WTC11 (cell line): ENCODE measurements at regions not wholly inside any gene's neighbourhood (a gene's known extent, or its start where the extent isn't known, plus 50 kb on each side); places are given as distances from the start of the nearest gene placed in this dataset.

Experiments
- ATAC-seq: fragments of 200-7000 bp; cut with Tn5 transposase; 2 replicates; pipeline ENCODE4 v1.10.0; 2021; ENCODE audit warnings: mild to moderate bottlenecking, moderate library complexity
- CTCF ChIA-PET: fragments of 300-600 bp; sonication (Branson Sonifier 250); formaldehyde crosslinking; loops from one replicate; lab custom pipeline; 2021; ENCODE audit warnings: antibody characterized with exemption; lab: Charles Lee
- POLR2A ChIA-PET: fragments of 350-600 bp; sonication (Branson Sonifier 250); formaldehyde crosslinking; loops from one replicate; lab custom pipeline; 2021; ENCODE audit warnings: antibody characterized with exemption; lab: Charles Lee
- DNase-seq: peaks from one replicate; pipeline ENCODE4 v3.0.0; 2021; ENCODE audit warnings: low spot score
- H3K27ac Mint-ChIP-seq: 2 replicates; pipeline ENCODE4 v1.8.0; 2021; ENCODE audit warnings: mixed read lengths
- H3K27me3 Mint-ChIP-seq: 2 replicates; pipeline ENCODE4 v1.8.0; 2021; ENCODE audit warnings: low read depth, mild to moderate bottlenecking, moderate library complexity, mixed read lengths
- H3K36me3 Mint-ChIP-seq: 2 replicates; pipeline ENCODE4 v1.8.0; 2021; ENCODE audit warnings: mixed read lengths
- H3K4me1 Mint-ChIP-seq: 2 replicates; pipeline ENCODE4 v1.8.0; 2022; ENCODE audit warnings: mixed read lengths
- H3K4me3 Mint-ChIP-seq: 2 replicates; pipeline ENCODE4 v1.8.0; 2021; ENCODE audit warnings: mild to moderate bottlenecking, moderate library complexity, mixed read lengths
- H3K9me3 Mint-ChIP-seq: 2 replicates; pipeline ENCODE4 v1.8.0; 2021; ENCODE audit warnings: mixed read lengths
- ARID4B ChIP-seq: sonication (generic); formaldehyde crosslinking; IDR thresholded peaks from 2 replicates; pipeline ENCODE4 v1.8.0; 2023; ENCODE audit warnings: missing genetic modification reagents, mild to moderate bottlenecking, borderline replicate concordance
- ATF6 ChIP-seq: sonication (generic); formaldehyde crosslinking; IDR thresholded peaks from 2 replicates; pipeline ENCODE4 v1.8.1; 2023; ENCODE audit warnings: mild to moderate bottlenecking, missing genetic modification reagents
- E2F1 ChIP-seq: sonication (generic); formaldehyde crosslinking; IDR thresholded peaks from 2 replicates; pipeline ENCODE4 v1.8.0; 2022; ENCODE audit warnings: mild to moderate bottlenecking, missing genetic modification reagents
- ELF4 ChIP-seq: sonication (generic); formaldehyde crosslinking; IDR thresholded peaks from 2 replicates; pipeline ENCODE4 v1.8.1; 2022; ENCODE audit warnings: low read depth, mild to moderate bottlenecking, moderate library complexity, missing genetic modification reagents
- EMX1 ChIP-seq: fragments of 250-450 bp; sonication (Bioruptor Pico); IDR thresholded peaks from 2 replicates; pipeline ENCODE4 v1.8.0; 2021; ENCODE audit warnings: mild to moderate bottlenecking
- FOXK1 ChIP-seq: sonication (generic); formaldehyde crosslinking; IDR thresholded peaks from 2 replicates; pipeline ENCODE4 v1.8.0; 2022; ENCODE audit warnings: mild to moderate bottlenecking, moderate library complexity, missing genetic modification reagents
- FOXP4 ChIP-seq: sonication (generic); formaldehyde crosslinking; IDR thresholded peaks from 2 replicates; pipeline ENCODE4 v1.8.0; 2022; ENCODE audit warnings: mild to moderate bottlenecking, missing genetic modification reagents
- GTF2I ChIP-seq: fragments of 250-450 bp; sonication (Bioruptor Pico); conservative IDR thresholded peaks from 2 replicates; pipeline ENCODE4 v1.4.0; 2021; ENCODE audit warnings: mild to moderate bottlenecking
- HMGA2 ChIP-seq: fragments of 250-450 bp; sonication (Bioruptor Pico); IDR thresholded peaks from 2 replicates; pipeline ENCODE4 v1.4.0; 2021; ENCODE audit warnings: mild to moderate bottlenecking, moderate library complexity
- IRF2 ChIP-seq: sonication (generic); formaldehyde crosslinking; IDR thresholded peaks from 2 replicates; pipeline ENCODE4 v1.8.0; 2022; ENCODE audit warnings: low read depth, missing genetic modification reagents, borderline replicate concordance
- JUN ChIP-seq: sonication (generic); formaldehyde crosslinking; IDR thresholded peaks from 2 replicates; pipeline ENCODE4 v1.8.0; 2023; ENCODE audit warnings: mild to moderate bottlenecking, missing genetic modification reagents
- NR2C2 ChIP-seq: sonication (generic); formaldehyde crosslinking; IDR thresholded peaks from 2 replicates; pipeline ENCODE4 v1.8.0; 2022; ENCODE audit warnings: mild to moderate bottlenecking, missing genetic modification reagents
- RELA ChIP-seq: sonication (generic); formaldehyde crosslinking; IDR thresholded peaks from 2 replicates; pipeline ENCODE4 v1.8.1; 2022; ENCODE audit warnings: missing genetic modification reagents, mild to moderate bottlenecking, borderline replicate concordance
- SP1 ChIP-seq: sonication (generic); formaldehyde crosslinking; conservative IDR thresholded peaks from 2 replicates; pipeline ENCODE4 v1.8.1; 2022; ENCODE audit warnings: missing genetic modification reagents
- TEAD1 ChIP-seq: sonication (generic); formaldehyde crosslinking; IDR thresholded peaks from 2 replicates; pipeline ENCODE4 v1.8.0; 2022; ENCODE audit warnings: mild to moderate bottlenecking, missing genetic modification reagents
- TP53 ChIP-seq: sonication (generic); formaldehyde crosslinking; IDR thresholded peaks from 2 replicates; pipeline ENCODE4 v1.8.1; 2023; ENCODE audit warnings: mild to moderate bottlenecking, missing genetic modification reagents
- USF2 ChIP-seq: sonication (generic); formaldehyde crosslinking; IDR thresholded peaks from 2 replicates; pipeline ENCODE4 v1.8.1; 2023; ENCODE audit warnings: mild to moderate bottlenecking, missing genetic modification reagents, moderate library complexity
- ZNF219 ChIP-seq: sonication (generic); formaldehyde crosslinking; IDR thresholded peaks from 2 replicates; pipeline ENCODE4 v1.8.0; 2023; ENCODE audit warnings: missing genetic modification reagents, mild to moderate bottlenecking, borderline replicate concordance
- ZNF425 ChIP-seq: fragments of 250-450 bp; sonication (Bioruptor Pico); conservative IDR thresholded peaks from 2 replicates; pipeline ENCODE4 v1.9.0; 2021; ENCODE audit warnings: mild to moderate bottlenecking

- no peak for TF ChIP-seq IRF2 (CRISPR knock-in tag)
These were observed 384.8 kb downstream of the MN1 start (continued) for GRCh38 chr22:27416511-27417420.

- DNase-seq (no peak), ATAC-seq (no peak)
- ChIA-PET POLR2A (interaction anchor here (1.0 kb wide), 1 partner anchor 253 kb away, joined by 3 read pairs; no protein-coding TSS in a partner anchor), CTCF (interaction anchor here (0.9 to 1.5 kb wide), 9 partner anchors 10 to 265 kb away, joined by 3 to 9 read pairs (median 4); no protein-coding TSS in a partner anchor)
- H3K27ac Mint-ChIP-seq = peak overlapping the region; percentile 29
- no peak for TF ChIP-seq GTF2I (CRISPR knock-in tag)
- no peak for TF ChIP-seq TEAD1
- no peak for TF ChIP-seq ELF4 (CRISPR knock-in tag)
- no peak for TF ChIP-seq JUN (CRISPR knock-in tag)
- 0 out of 2 replicates have a peak, but pooled peaks cover 3% of the 10 kb centered on the region for H3K9me3 Mint-ChIP-seq
- no peak overlapping the region for H3K4me3 Mint-ChIP-seq
- no peaks in the 10 kb centered on the region; the same call in 1 of the 2 replicates for H3K27me3 Mint-ChIP-seq
- H3K4me1 Mint-ChIP-seq = peaks cover 43% of the 10 kb centered on the region
- H3K36me3 Mint-ChIP-seq = no peaks in the 10 kb centered on the region
These were observed 384.1 kb downstream of the MN1 start for GRCh38 chr22:27417421-27417814.

GRCh38 chr22:27418261-27418660 lies 383.3 kb downstream of the MN1 start:
- POLR2A ChIA-PET = no interaction called here
- no peak for DNase-seq
- Mint-ChIP-seq H3K9me3 (0 out of 2 replicates have a peak, but pooled peaks cover 3% of the 10 kb centered on the region), H3K4me1 (peaks cover 43% of the 10 kb centered on the region), H3K4me3 (no peak overlapping the region), H3K27me3 (no peaks in the 10 kb centered on the region; the same call in 1 of the 2 replicates), H3K27ac (no peak overlapping the region), H3K36me3 (no peaks in the 10 kb centered on the region)
- no peak for ATAC-seq
- CTCF ChIA-PET = interaction anchor here (0.8 kb wide), 1 partner anchor 25 kb away, joined by 3 read pairs; no protein-coding TSS in a partner anchor
- TF ChIP-seq ZNF219 (no peak), FOXP4 (CRISPR knock-in tag) (no peak), SP1 (no peak), EMX1 (no peak), ZNF425 (CRISPR knock-in tag) (no peak), E2F1 (CRISPR knock-in tag) (no peak), HMGA2 (no peak), FOXK1 (no peak), RELA (CRISPR knock-in tag) (no peak), IRF2 (CRISPR knock-in tag) (no peak), TP53 (CRISPR knock-in tag) (no peak), ARID4B (CRISPR knock-in tag) (no peak), ATF6 (CRISPR knock-in tag) (no peak), USF2 (no peak), NR2C2 (no peak)
